Stimulated activated CD8-positive, alpha-beta memory T cell treated with anti-CD3 and anti-CD28 coated beads, Interleukin-2, amount 100 ng/mL, for 48 hours (primary cell): ENCODE measurements at regions not wholly inside any gene's neighbourhood (a gene's known extent, or its start where the extent isn't known, plus 50 kb on each side); places are given as distances from the start of the nearest gene placed in this dataset.
"Not testable (repeated sequence)": the region's sequence is repeated elsewhere in the genome, so short reads cannot be mapped to it uniquely, and the experiment has no call there.

Experiments used
- DNase-seq, 2 donors: peaks; one replicate each; pipeline ENCODE4 v3.0.0-alpha.2; 2020; ENCODE audit warnings: low read depth in 2 of 2

- DNase-seq, result no peak
Observed at GRCh38 chr9:117938896-117939295, 234.7 kb downstream of the TLR4 start.

GRCh38 chr9:117944750-117945149 is 240.5 kb downstream of the TLR4 start:
- DNase-seq, result not testable (repeated sequence)

GRCh38 chr9:117945286-117945685 is 241.1 kb downstream of the TLR4 start:
- DNase-seq, result no peak

GRCh38 chr9:117951127-117951526 is 246.9 kb downstream of the TLR4 start:
- no peak for DNase-seq

- DNase-seq, result no peak
Observed at GRCh38 chr9:117952581-117952980, 248.4 kb downstream of the TLR4 start.

GRCh38 chr9:117957267-117957666 is 253.1 kb downstream of the TLR4 start:
- DNase-seq, result no peak

- no peak for DNase-seq
Observed at GRCh38 chr9:117958726-117959125, 254.5 kb downstream of the TLR4 start.

GRCh38 chr9:117963493-117964090 is 259.4 kb downstream of the TLR4 start:
- no peak for DNase-seq

GRCh38 chr9:117970276-117971050 is 266.3 kb downstream of the TLR4 start:
- DNase-seq, result no peak

GRCh38 chr9:117974108-117974507 is 269.9 kb downstream of the TLR4 start:
- no peak for DNase-seq

GRCh38 chr9:117979914-117980313 is 275.7 kb downstream of the TLR4 start:
- DNase-seq, result no peak

GRCh38 chr9:117987945-117988344 is 283.7 kb downstream of the TLR4 start:
- DNase-seq, result no peak

- no peak for DNase-seq
Observed at GRCh38 chr9:117992006-117992405, 287.8 kb downstream of the TLR4 start.

- DNase-seq, result no peak
Observed at GRCh38 chr9:118000581-118000980, 296.4 kb downstream of the TLR4 start.

- no peak for DNase-seq
Observed at GRCh38 chr9:118003240-118003639, 299.0 kb downstream of the TLR4 start.

- DNase-seq, result no peak
Observed at GRCh38 chr9:118008246-118008645, 304.0 kb downstream of the TLR4 start.

- DNase-seq, result no peak
Observed at GRCh38 chr9:118009614-118010013, 305.4 kb downstream of the TLR4 start.

- no peak for DNase-seq
Observed at GRCh38 chr9:118017607-118018122, 313.5 kb downstream of the TLR4 start.

GRCh38 chr9:118023644-118024043 is 319.4 kb downstream of the TLR4 start:
- DNase-seq, result no peak

GRCh38 chr9:118028225-118028624 is 324.0 kb downstream of the TLR4 start:
- DNase-seq, result no peak

- no peak for DNase-seq
Observed at GRCh38 chr9:118029425-118029824, 325.2 kb downstream of the TLR4 start.

GRCh38 chr9:118034701-118035100 is 330.5 kb downstream of the TLR4 start:
- no peak for DNase-seq

- DNase-seq, result no peak
Observed at GRCh38 chr9:118038713-118039112, 334.5 kb downstream of the TLR4 start.
